ENCODE measurements at regions not wholly inside any gene's neighbourhood (a gene's known extent, or its start where the extent isn't known, plus 50 kb on each side); places are given as distances from the start of the nearest gene placed in this dataset.

DNA sequence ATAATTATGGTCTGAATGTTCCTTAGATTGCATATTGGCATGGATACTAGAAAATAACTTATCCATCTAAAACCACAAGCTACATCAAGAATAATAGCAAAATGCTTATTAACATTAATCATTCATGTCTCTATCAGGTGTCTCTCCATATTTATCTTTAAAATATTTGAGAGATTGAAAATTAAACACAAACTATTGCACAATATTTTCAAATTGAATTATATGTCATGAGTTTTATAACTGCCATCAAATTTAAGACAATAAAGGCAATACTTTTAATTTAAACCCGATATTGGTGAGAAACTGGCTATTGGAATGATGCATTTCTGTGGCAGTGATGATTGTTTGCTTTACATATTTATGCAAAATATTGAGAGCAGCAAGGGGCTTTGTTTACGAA lies 1506.8 kb upstream of the B3GALT2 start:
- TF ChIP-seq, protein P1, sequence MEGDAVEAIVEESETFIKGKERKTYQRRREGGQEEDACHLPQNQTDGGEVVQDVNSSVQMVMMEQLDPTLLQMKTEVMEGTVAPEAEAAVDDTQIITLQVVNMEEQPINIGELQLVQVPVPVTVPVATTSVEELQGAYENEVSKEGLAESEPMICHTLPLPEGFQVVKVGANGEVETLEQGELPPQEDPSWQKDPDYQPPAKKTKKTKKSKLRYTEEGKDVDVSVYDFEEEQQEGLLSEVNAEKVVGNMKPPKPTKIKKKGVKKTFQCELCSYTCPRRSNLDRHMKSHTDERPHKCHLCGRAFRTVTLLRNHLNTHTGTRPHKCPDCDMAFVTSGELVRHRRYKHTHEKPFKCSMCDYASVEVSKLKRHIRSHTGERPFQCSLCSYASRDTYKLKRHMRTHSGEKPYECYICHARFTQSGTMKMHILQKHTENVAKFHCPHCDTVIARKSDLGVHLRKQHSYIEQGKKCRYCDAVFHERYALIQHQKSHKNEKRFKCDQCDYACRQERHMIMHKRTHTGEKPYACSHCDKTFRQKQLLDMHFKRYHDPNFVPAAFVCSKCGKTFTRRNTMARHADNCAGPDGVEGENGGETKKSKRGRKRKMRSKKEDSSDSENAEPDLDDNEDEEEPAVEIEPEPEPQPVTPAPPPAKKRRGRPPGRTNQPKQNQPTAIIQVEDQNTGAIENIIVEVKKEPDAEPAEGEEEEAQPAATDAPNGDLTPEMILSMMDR (IDR thresholded peaks at IDR 0.05): no peak
- no peak for TF ChIP-seq POLR2A (IDR thresholded peaks at IDR 0.05)

Measured in heart left ventricle (tissue), 13 donors.